Progenitor cell of endocrine pancreas (in vitro differentiated cells): ENCODE measurements at regions not wholly inside any gene's neighbourhood (a gene's known extent, or its start where the extent isn't known, plus 50 kb on each side); places are given as distances from the start of the nearest gene placed in this dataset.

Source experiments
- DNase-seq: peaks from one replicate; pipeline ENCODE4 v3.0.0; 2021; ENCODE audit warnings: low spot score; ENCODE audit not compliant: unreplicated experiment
- H3K27ac Mint-ChIP-seq: 2 replicates; pipeline ENCODE4 v1.8.0; 2021; ENCODE audit warnings: mild to moderate bottlenecking, moderate library complexity, mixed read lengths
- H3K27me3 Mint-ChIP-seq: 2 replicates; pipeline ENCODE4 v1.8.0; 2021; ENCODE audit warnings: mixed read lengths
- H3K36me3 Mint-ChIP-seq: 2 replicates; pipeline ENCODE4 v1.8.0; 2022; ENCODE audit warnings: mixed read lengths; ENCODE audit not compliant: insufficient read depth
- H3K4me1 Mint-ChIP-seq: 2 replicates; pipeline ENCODE4 v1.8.0; 2021; ENCODE audit warnings: low read depth, mixed read lengths
- H3K4me3 Mint-ChIP-seq: 2 replicates; pipeline ENCODE4 v1.8.0; 2021; ENCODE audit warnings: low read depth, mild to moderate bottlenecking, moderate library complexity, mixed read lengths
- H3K9me3 Mint-ChIP-seq: 2 replicates; pipeline ENCODE4 v1.8.0; 2021; ENCODE audit warnings: low read depth, mixed read lengths
- CTCF ChIP-seq: fragments of 200-600 bp; sonication (generic); IDR thresholded peaks from one replicate; pipeline ENCODE4 v1.5.0; 2021; ENCODE audit warnings: antibody characterized with exemption, mild to moderate bottlenecking; ENCODE audit not compliant: unreplicated experiment

- Mint-ChIP-seq H3K4me1 (peaks cover 5% of the 10 kb centered on the region), H3K27ac (no peak overlapping the region)
Measured at GRCh38 chr6:1463275-1463674, 73.9 kb downstream of the FOXF2 start.

GRCh38 chr6:1463751-1464426, 74.5 kb downstream of the FOXF2 start:
- Mint-ChIP-seq H3K9me3 (peaks cover 4% of the 10 kb centered on the region), H3K4me1 (peaks cover 5% of the 10 kb centered on the region), H3K27me3 (peaks cover 8% of the 10 kb centered on the region), H3K4me3 (no peak overlapping the region), H3K36me3 (no peaks in the 10 kb centered on the region), H3K27ac (no peak overlapping the region)
- DNase-seq: no peak
- TF ChIP-seq CTCF: no peak

More at GRCh38 chr6:1463275-1463674, 73.9 kb downstream of the FOXF2 start:
- no peak for TF ChIP-seq CTCF
- DNase-seq: no peak
- Mint-ChIP-seq H3K4me3 (no peak overlapping the region), H3K36me3 (no peaks in the 10 kb centered on the region), H3K27me3 (peaks cover 8% of the 10 kb centered on the region), H3K9me3 (peaks cover 4% of the 10 kb centered on the region)

GRCh38 chr6:1464781-1465370, 75.5 kb downstream of the FOXF2 start:
- no peak overlapping the region for H3K4me3 Mint-ChIP-seq
- DNase-seq: no peak
- no peak overlapping the region for H3K27ac Mint-ChIP-seq
- no peak for TF ChIP-seq CTCF
- H3K4me1 Mint-ChIP-seq: peaks cover 5% of the 10 kb centered on the region
- no peaks in the 10 kb centered on the region for H3K9me3 Mint-ChIP-seq
- peaks cover 11% of the 10 kb centered on the region for H3K27me3 Mint-ChIP-seq
- no peaks in the 10 kb centered on the region for H3K36me3 Mint-ChIP-seq

GRCh38 chr6:1468126-1468525, 78.8 kb downstream of the FOXF2 start:
- H3K4me1 Mint-ChIP-seq: peaks cover 5% of the 10 kb centered on the region
- H3K36me3 Mint-ChIP-seq: no peaks in the 10 kb centered on the region
- no peak for TF ChIP-seq CTCF
- H3K27me3 Mint-ChIP-seq: peaks cover 19% of the 10 kb centered on the region
- DNase-seq: no peak
- H3K9me3 Mint-ChIP-seq: no peaks in the 10 kb centered on the region
- H3K27ac Mint-ChIP-seq: no peak overlapping the region
- H3K4me3 Mint-ChIP-seq: no peak overlapping the region

- Mint-ChIP-seq H3K4me3 (no peak overlapping the region), H3K27ac (no peak overlapping the region), H3K36me3 (no peaks in the 10 kb centered on the region), H3K4me1 (peaks cover 5% of the 10 kb centered on the region), H3K9me3 (no peaks in the 10 kb centered on the region), H3K27me3 (peaks cover 19% of the 10 kb centered on the region)
- TF ChIP-seq CTCF: no peak
- DNase-seq: no peak
Measured at GRCh38 chr6:1470040-1470439, 80.7 kb downstream of the FOXF2 start.
